ENCODE measurements at regions not wholly inside any gene's neighbourhood (a gene's known extent, or its start where the extent isn't known, plus 50 kb on each side); places are given as distances from the start of the nearest gene placed in this dataset.

DNA sequence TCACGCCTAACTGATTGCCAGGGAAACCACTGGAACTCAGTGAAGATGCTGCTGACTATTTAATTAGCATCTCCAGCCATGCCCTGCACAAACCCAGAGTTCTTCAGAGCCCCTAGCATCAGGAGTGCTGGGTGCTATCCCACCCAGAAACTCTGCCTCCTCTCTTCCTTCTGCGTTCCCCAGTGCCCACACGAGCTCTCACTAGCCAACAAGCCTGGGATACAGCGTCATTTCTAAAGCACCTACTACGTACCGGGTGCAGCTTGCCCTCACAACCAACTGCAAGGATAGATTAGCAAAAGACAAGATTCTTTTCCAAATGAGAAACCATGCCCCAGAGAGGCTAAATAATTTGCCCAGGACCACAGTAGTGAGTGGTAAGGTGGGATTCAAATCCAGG, 105.2 kb upstream of the FOXP4 start:
- TF ChIP-seq, protein P1, sequence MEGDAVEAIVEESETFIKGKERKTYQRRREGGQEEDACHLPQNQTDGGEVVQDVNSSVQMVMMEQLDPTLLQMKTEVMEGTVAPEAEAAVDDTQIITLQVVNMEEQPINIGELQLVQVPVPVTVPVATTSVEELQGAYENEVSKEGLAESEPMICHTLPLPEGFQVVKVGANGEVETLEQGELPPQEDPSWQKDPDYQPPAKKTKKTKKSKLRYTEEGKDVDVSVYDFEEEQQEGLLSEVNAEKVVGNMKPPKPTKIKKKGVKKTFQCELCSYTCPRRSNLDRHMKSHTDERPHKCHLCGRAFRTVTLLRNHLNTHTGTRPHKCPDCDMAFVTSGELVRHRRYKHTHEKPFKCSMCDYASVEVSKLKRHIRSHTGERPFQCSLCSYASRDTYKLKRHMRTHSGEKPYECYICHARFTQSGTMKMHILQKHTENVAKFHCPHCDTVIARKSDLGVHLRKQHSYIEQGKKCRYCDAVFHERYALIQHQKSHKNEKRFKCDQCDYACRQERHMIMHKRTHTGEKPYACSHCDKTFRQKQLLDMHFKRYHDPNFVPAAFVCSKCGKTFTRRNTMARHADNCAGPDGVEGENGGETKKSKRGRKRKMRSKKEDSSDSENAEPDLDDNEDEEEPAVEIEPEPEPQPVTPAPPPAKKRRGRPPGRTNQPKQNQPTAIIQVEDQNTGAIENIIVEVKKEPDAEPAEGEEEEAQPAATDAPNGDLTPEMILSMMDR (conservative IDR thresholded peaks at IDR 0.05; ENCODE audit: low read depth, low read length), result no peak
- no peak for TF ChIP-seq EZH2 (IDR thresholded peaks at IDR 0.05; ENCODE audit: low read length, unreplicated experiment)
- TF ChIP-seq EZH2phosphoT487 (IDR thresholded peaks at IDR 0.05; ENCODE audit: borderline replicate concordance, low read length), result no peak

Measured in PC-3 (cell line).